ENCODE measurements at regions not wholly inside any gene's neighbourhood (a gene's known extent, or its start where the extent isn't known, plus 50 kb on each side); places are given as distances from the start of the nearest gene placed in this dataset.

GRCh38 chr4:95603393-95603792 is 54.6 kb upstream of the UNC5C start:
- Histone ChIP-seq H2AFZ (ENCODE audit: low read depth, low read length) (no peak overlapping the region), H3K36me3 (ENCODE audit: insufficient read depth, low read length) (no peaks in the 10 kb centered on the region), H3K4me3 (ENCODE audit: low read length) (no peak overlapping the region), H3K4me1 (ENCODE audit: insufficient read depth, low read length) (no peaks in the 10 kb centered on the region), H3K27me3 (ENCODE audit: insufficient read depth, low read length) (no peaks in the 10 kb centered on the region), H3K9me3 (ENCODE audit: low read length) (no peaks in the 10 kb centered on the region)

- Histone ChIP-seq H2AFZ (ENCODE audit: low read depth, low read length) (no peak overlapping the region), H3K4me1 (ENCODE audit: insufficient read depth, low read length) (no peaks in the 10 kb centered on the region), H3K4me3 (ENCODE audit: low read length) (no peak overlapping the region), H3K27me3 (ENCODE audit: insufficient read depth, low read length) (no peaks in the 10 kb centered on the region), H3K9me3 (ENCODE audit: low read length) (no peaks in the 10 kb centered on the region), H3K36me3 (ENCODE audit: insufficient read depth, low read length) (no peaks in the 10 kb centered on the region)
Measured at GRCh38 chr4:95602872-95603271, 54.1 kb upstream of the UNC5C start.

- Histone ChIP-seq H3K4me3 (ENCODE audit: low read length) (no peak overlapping the region), H3K9me3 (ENCODE audit: low read length) (no peaks in the 10 kb centered on the region), H3K4me1 (ENCODE audit: insufficient read depth, low read length) (no peaks in the 10 kb centered on the region), H3K27me3 (ENCODE audit: insufficient read depth, low read length) (no peaks in the 10 kb centered on the region), H3K36me3 (ENCODE audit: insufficient read depth, low read length) (no peaks in the 10 kb centered on the region), H2AFZ (ENCODE audit: low read depth, low read length) (no peak overlapping the region)
Measured at GRCh38 chr4:95601356-95601755, 52.6 kb upstream of the UNC5C start.

GRCh38 chr4:95599777-95600400 is 51.1 kb upstream of the UNC5C start:
- H3K36me3 ChIP-seq (ENCODE audit: insufficient read depth, low read length): no peaks in the 10 kb centered on the region
- H3K27me3 ChIP-seq (ENCODE audit: insufficient read depth, low read length): no peaks in the 10 kb centered on the region
- H2AFZ ChIP-seq (ENCODE audit: low read depth, low read length): no peak overlapping the region
- no peak overlapping the region for H3K4me3 ChIP-seq (ENCODE audit: low read length)
- no peaks in the 10 kb centered on the region for H3K4me1 ChIP-seq (ENCODE audit: insufficient read depth, low read length)
- no peaks in the 10 kb centered on the region for H3K9me3 ChIP-seq (ENCODE audit: low read length)
